ENCODE measurements at regions not wholly inside any gene's neighbourhood (a gene's known extent, or its start where the extent isn't known, plus 50 kb on each side); places are given as distances from the start of the nearest gene placed in this dataset.

- TF ChIP-seq MAX (IDR thresholded peaks at IDR 0.05; ENCODE audit: low read depth, low read length) = no peak
- no peak for TF ChIP-seq POLR2A (IDR thresholded peaks at IDR 0.05; ENCODE audit: low read depth, low read length)
- TF ChIP-seq TAF1 (IDR thresholded peaks at IDR 0.05; ENCODE audit: borderline replicate concordance, low read depth, low read length) = no peak
Measured at GRCh38 chr3:148540266-148540665, 157.4 kb upstream of the AGTR1 start.
